Stimulated activated CD4-positive, alpha-beta T cell treated with anti-CD3 and anti-CD28 coated beads, Interleukin-4, amount 100 ng/mL, for 24 hours (primary cell): ENCODE measurements at regions not wholly inside any gene's neighbourhood (a gene's known extent, or its start where the extent isn't known, plus 50 kb on each side); places are given as distances from the start of the nearest gene placed in this dataset.
"Not testable (repeated sequence)": the region's sequence is repeated elsewhere in the genome, so short reads cannot be mapped to it uniquely, and the experiment has no call there.

Experiments
- DNase-seq: peaks from one replicate; pipeline ENCODE4 v3.0.0-alpha.2; 2020

DNA sequence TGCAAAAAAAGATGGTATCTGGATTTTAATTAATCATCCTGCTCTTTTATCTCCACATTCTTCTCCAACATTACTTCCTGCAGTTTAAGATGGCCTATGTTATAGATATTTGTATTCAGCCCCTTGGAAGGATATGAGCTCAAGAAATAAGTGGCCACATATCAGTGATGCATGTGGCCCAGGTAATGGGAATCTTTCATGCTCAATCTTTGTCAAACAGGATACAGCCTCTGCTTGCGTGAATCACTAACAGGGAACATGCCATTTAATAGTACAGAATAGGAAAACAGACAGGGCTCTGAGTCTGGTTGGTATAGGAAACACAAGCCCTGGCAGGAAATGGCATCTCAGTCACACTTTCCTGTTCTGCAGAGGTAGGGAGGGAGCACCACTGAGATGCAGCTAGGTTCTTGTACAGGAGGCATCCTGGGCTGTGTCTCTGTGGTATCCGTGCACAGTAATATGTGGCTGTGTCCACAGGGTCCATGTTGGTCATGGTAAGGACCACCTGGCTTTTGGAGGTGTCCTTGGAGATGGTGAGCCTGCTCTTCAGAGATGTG lies 774.6 kb downstream of the TMEM121 start:
- DNase-seq = not testable (repeated sequence)

DNA sequence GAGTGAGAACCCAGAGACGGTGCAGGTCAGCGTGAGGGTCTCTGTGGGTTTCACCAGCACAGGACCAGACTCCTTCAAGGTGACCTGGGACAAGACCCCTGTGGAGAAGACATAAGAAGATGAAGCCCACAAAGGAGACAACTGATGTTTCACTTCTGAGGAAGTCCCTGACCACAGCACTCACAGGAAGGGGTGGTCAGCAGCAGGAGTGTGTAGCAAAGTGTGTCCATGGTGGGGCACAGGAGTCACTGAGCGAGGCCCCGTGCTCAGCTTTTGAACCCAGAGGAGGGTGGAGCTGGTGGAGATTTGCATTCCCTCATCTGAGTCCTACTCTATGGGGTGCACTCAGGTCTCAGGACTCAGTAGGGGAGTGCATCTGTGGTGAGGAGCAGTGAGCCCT lies 775.2 kb downstream of the TMEM121 start:
- DNase-seq = not testable (repeated sequence)

DNA sequence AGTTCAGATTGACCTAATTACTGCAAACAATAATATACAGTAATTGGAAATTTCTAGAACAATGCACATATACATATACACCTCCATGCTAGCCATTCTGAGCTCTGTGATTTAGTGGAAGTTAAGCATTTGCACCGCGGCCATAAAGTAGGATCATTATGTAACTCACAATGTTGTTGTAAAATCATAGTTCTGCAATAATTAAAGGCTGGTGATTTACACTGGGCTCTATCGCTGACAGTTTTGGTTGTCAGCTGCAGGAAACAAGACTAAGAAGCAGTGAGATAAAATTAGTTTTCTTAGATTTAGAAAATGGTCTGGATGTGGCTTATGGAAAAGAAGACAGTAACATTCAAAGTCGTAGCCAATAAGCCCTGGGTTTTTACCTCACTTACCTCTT lies 776.3 kb downstream of the TMEM121 start:
- DNase-seq = no peak

DNA sequence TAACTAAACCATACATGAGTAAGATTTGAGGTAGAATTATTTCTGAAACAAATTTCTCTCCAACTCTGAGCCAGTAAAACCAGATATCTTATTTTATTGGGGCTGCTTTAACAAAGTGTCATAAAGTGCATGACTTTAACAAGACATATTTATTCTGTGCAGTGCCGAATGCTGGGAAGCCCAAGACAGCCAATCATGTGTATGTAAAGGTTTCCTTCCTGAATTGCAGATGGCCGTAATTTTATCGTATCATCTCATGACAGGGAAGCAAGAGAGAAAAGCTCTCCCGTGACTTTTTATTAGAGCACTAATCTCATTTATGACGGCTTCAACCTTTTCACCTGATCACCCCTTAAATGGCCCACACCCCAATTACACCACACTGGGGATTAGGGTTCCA lies 777.9 kb downstream of the TMEM121 start:
- no peak for DNase-seq

DNA sequence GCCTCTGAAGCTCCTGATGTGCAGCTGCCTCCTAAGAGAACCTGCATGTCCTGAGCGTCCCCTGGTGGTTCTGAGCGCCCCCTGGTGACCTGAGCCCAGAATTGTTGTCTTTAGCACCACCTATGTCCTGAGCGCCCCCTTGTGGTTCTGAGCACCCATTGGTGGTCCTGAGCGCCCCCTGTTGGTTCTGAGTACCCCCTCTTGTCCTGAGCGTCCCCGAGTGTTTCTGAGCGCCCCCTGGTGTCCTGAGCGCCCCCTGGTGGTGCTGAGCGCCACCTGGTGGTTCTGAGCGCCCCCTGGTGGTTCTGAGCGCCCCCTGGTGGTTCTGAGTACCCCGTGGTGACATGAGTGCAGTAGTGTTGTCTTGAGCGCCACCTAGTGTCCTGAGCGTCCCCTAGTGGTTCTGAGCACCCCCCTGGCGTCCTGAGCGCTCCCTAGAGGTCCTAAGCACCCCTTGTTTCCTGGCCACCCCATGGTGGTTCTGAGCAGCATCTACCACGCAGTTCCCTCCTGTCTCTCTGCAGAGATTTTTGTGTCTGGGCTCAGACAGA lies 782.5 kb downstream of the TMEM121 start:
- peak; percentile 81 for DNase-seq

DNA sequence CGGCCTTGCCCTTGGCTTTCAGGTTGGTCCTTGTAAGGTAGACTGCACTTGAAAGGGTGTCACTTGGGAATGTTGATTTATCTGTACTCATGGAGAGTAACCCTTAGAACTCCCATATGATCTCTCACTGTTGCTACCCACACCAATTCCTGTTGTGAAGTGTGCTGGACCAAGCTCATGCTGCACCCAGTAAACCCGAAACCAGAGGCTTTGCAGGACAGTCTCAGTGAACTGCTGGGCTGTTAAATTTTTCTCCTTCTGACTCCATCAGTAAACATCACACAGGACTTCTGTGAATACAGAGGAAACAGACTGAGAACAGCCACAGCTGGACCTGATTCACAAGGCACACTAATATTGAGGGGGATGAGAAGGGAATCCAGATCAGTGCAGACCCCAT lies 783.0 kb downstream of the TMEM121 start:
- DNase-seq = no peak

DNA sequence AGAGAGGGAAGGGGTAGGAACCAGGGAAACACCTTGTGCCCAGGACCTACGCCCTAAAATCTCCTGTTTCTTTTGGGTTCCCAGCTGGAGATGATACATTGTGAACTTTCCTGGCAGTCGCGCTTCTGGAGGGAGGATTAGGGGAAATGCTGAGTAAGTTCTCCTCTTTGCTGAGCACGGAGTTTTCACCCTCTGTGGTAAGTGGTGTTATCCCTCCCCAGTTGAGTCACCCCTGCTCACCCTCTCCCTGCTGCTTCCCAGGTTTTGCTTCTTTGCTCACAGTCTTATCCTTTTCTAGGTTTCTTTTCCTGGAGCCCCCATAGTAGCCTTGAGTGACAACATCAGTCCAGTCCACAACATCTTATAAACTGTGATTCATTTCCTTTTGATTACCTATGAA lies 789.1 kb downstream of the TMEM121 start:
- DNase-seq = no peak

DNA sequence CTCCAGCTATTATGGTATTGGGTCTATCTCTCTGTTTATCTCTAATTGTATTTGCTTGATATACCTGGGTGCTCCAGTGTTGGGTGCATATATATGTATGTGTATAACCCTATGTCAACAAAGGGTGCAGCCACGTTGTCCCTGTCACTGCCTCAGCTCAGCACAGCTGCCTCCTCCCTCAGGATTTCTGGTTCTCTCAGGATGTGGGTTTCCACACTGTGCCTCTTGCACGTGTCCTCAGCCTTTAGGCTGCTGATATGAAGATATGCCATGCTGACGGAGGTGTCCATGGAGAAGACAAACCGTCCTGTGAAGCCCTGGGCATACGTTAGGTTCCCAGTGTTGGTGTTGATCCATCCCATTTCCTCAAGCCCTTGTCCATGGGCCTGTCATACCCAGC lies 791.2 kb downstream of the TMEM121 start:
- DNase-seq = no peak

DNA sequence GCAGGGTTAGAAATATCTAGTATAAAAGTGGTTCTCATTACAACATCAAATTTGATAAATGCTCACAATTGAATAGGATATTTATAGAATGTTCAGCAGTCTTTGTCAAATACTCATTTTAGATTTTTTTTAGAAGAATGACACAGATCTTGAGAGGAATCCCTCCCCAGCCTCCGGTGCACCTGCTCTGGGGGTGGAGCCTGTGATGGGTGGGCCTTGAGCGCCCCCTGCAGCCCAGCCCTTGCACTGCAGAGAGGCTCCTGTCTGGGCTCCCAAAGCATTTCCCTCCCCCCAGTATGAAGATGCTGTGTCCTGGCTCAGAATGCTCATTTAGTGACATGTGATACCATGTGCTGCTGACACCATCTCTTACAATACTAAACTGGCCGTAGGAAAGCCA lies 792.3 kb downstream of the TMEM121 start:
- peak; percentile 40 for DNase-seq

DNA sequence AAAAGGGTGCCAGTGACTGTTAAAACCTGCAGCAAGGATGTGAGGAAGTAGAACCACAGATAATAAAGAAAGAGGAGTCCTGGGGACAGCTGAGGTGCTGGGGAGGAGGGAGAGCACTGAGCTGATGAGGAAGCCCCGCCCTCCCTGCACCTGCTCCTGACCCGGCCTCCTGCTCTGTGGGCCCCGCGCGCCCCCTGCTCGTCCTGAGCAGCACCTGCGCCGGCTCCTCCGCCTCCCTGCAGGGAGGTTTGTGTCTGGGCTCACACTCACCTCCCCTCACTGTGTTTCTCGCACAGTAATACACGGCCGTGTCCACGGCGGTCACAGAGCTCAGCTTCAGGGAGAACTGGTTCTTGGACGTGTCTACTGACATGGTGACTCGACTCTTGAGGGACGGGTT lies 797.6 kb downstream of the TMEM121 start:
- peak; percentile 49 for DNase-seq

DNA sequence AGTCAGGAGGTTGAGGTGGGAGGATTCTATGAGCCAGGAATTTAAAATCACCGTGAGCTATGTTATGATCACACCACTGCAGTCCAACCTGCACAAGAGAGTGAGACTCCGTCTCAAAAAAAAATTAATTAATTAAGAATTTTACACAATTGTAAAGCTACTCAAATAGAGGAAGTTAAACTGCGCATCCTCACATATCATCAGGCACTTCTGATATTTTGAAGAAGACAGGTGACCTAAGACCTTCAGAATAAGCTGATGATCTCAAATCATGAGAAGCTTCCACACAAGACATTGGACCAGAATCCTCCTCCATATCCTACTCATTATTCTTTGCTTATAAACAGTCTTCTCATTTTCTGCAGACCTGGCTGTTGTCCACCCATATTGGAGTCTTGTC lies 800.9 kb downstream of the TMEM121 start:
- DNase-seq = no peak

DNA sequence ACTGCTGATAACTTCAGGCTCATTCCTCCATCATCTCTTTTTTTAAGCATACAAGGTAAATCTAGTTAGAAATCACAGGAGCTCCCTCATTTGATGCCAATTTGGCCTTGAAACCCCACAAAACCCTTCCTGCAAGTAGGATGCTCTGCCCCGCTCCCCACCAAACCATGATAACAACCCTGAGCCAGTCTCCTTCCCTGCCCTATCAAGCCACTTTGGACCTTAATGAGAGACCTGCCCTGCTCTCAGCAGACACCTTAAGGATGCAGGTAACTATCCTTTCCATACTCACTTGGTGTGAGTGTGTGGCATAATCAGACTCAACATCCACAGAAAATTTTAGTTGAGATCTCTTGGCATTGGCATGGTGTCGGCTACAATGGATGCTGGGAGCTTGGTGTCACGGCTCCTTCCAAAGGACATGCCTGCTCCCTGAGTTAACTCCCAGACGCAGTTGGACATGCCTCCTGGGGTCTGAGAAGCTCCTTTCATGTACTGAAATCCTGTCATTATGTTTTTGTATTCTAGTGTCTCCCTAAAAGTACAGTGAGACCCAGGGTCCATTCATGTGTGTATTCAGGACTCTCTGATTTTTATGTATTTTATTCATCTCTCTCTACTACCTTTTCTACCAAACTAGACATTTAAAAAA lies 801.4 kb downstream of the TMEM121 start:
- DNase-seq = not testable (repeated sequence)

DNA sequence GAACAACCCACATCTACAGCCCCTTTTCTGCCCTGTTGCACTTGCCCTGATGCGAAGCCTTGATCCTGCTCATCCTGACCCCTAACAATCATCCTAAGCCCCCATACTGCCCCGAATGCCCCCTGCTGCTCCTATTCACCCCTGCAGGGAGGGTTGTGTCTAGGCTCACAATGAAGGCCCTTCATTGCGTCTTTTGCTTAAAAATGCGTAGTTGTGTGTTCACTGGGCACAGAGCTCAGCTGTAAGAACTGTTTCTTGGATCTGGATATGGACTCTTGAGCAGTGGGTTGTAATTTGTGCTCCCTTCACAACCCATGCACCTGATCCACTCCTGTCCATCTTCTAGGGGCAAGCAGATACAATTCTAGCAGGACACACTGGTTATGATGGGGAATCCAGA lies 802.9 kb downstream of the TMEM121 start:
- DNase-seq = not testable (repeated sequence)

DNA sequence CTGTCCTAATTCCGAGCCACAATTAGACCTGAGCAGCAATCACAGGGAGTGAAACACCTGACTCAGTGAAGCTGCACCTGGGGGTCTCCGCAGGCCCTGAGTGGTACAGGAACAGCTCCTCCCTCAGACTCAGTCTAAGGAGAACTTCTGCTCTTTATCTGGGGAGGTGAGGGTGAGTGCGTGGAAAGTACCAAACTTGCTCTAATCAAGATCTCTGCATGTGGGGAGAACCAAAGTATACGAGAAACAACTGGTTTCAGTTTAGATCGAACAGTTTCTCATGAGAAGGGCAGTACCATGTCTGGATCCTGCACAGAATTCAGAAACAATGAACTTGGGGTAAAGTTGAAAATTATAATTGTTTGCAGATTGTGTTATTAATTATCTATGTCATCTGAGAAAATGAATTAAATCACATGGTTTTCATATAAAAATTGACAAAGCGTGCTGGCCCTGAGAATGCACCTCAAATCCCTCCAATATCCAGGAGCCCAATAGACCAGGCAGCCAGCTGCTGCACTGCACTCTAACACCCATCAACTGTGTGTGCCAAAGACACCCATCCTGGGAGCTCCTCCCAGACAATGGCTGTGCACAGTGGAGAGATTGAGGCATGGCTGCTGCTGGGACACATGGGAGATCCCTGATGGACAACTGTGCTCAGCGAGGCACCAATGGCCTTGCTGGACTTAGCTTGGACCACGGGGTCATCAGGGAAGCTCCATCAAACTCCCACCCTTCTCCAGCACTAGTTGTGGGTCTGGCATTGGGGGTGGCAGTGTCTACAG lies 803.8 kb downstream of the TMEM121 start:
- DNase-seq = not testable (repeated sequence)

DNA sequence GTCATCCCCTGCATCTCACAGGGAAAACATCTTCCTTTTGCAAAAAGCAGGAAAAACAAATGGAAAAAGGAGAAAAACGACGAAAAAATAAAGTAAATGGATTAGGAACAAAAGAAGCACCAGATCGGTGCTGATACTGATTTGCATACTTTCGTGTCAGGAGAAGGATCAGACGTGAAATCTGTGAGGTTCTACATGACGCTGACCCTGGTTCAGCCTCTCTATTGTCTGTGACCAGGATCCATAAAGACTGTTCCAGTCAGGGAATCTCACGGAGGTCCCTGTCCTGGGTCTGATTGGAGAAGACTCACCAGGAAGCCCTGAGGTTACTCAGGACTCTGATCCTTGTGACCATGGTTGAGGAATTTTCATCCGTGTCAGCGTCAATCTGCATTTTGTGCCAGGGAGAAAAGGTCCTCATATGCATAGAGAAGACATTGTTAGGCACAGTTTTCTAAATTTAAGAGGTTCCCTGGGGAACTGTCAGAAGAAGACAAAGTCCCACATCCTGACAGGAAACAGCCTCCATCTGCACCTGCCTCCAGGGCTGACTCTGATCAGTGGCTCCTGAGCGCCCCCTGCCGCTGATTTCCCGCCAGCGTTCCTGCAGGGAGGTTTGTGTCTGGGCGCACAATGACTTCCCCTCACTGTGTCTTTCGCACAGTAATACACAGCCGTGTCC lies 808.2 kb downstream of the TMEM121 start:
- DNase-seq = peak; percentile 90

DNA sequence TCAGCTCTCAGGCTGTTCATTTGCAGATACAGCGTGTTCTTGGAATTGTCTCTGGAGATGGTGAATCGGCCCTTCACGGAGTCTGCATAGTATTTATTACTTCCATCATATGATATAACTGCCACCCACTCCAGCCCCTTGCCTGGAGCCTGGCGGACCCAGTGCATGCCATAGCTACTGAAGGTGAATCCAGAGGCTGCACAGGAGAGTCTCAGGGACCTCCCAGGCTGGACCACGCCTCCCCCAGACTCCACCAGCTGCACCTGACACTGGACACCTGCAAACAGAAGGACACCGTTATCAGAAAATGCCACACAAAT lies 808.7 kb downstream of the TMEM121 start:
- DNase-seq = not testable (repeated sequence)

DNA sequence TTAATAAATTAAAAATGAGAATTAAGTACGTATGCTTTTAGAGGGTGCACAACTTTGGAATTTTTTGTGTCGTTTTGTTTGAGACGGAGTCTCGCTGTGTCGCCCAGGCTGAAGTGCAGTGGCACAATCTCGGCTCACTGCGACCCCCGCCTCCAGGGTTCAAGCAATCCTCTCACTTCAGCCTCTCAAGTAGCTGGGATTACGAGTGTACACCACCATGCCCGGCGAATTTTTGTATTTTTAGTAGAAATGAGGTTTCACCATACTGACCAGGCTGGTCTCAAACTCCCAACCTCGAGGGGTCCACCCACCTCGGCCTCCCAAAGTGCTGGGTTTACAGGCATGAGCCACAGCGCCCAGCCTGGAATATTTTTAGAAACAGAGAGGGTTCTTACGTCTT lies 812.4 kb downstream of the TMEM121 start:
- DNase-seq = not testable (repeated sequence)

DNA sequence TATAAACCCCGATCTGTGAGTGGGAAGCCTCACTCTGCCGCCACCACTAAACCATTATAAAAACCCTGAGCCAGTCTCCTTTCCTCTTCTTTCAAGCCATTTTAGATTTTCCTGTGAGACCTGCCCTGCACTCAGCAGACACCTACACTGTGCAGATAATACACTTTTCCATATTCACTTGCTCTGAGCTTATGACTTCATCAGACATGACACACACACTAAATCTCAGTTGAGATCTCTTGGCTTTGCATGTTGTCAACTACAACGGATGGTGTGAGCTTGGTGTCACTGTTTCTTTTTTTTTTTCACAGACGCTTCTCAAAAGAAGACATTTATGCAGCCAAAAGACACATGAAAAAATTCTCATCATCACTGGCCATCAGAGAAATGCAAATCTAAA lies 814.3 kb downstream of the TMEM121 start:
- DNase-seq = not testable (repeated sequence)

DNA sequence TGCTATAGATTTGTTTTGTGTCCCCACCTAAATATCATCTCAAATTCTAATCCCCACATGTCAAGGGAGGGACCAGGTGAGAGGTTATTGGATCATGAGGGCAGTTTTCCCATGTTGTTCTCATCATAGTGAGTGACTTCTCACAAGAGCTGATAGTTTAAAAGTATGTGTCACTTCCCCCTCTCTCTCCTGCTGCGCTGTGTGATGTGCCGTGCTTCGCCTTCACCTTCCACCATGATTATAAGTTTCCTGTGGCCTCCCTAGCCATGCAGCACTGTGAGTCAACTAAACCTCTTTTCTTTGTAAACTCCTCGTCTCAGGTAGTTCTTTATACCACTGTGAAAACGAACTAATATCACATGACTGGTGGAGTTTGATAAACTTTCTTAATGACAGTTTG lies 814.8 kb downstream of the TMEM121 start:
- not testable (repeated sequence) for DNase-seq

DNA sequence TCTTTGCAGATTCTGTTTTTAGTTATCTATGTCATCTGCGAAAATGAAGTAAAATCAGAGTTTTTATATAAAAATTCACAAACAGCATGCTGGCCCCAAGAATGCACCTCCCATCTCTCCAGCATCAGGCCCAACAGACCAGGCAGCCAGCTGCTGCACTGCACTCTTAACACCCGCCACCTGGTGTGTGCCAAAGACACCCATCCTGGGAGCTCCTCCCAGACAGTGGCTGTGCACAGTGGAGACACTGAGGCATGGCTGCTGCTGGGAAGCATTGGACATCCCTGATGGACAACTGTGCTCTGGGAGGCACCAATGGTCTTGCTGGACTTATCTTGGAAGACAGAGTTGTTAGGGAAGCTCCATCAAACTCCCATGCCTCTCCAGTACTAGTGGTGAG lies 817.2 kb downstream of the TMEM121 start:
- no peak for DNase-seq

DNA sequence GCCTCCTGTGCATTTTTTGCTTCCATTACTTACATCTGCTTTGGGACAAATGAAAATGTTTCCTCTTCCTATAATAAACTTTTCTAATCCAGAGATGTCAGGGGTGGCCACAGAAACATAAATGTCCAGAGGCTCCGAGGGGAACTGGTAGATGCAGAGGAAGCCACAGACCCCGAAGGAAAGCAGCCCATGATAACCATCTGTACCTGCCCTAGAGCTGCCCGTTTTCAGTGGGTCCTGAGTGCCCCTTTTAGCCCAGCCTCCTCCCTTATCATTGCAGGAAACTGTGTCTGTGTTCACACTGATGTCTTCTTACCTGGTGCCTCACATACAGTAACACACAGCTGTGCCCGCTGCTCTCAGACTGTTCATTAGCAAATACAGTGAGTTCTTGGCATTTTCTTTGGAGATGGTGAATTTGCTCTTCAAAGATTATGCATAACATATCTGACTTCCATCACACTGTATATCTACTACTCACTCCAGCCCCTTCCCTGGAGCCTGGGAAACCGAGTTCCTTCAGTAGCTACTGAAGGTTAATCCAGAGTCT lies 817.8 kb downstream of the TMEM121 start:
- DNase-seq = not testable (repeated sequence)

DNA sequence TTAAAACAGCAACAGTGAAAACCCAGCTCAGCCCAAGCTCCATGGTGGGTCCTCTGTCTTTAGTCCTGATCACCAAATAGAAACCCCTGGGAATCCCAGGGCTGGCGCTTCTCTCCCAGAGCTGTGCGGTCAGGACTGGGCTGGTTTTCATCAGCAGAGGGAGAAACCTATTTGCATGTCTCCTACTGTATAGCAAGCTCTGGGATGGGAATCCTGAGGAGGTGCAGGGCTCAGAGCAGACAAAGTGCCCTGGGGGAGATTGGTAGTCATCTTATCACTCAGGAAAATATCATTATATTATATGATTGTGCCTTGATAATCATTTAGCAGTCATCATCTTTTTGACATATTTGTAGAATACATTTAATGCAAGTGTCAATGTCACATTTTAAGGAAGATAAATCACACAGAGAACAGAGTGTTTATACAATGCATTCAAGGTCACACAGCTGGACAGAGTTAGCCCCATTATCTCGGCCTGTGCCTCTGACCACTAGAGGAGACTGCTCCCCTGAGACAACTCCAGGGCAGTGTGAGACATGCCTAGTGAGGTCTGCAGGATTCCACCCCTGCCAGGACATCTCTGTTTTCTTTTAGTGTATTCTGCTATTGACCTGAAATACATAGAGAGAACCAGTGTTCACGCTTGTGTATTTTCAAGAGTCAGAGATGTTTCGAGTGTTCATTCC lies 818.6 kb downstream of the TMEM121 start:
- not testable (repeated sequence) for DNase-seq

DNA sequence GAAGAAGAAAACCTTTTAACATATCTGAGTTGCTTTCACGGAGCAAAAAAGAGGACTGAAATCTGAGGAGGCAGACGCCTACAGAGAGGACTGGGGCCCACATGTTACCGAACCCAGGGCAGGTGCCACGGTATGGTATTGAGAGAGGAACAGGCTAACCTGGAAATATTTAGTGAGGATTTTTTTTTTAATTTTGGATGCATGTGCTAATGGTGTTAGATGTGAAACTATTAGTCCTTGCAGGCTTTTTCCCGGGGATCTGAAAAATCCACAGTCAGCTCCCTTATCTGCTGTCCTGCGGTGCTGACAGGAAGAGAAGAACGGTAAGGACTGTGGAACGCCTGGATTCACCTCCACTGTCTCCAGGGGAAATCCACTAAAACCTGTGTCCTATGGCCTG lies 819.7 kb downstream of the TMEM121 start:
- DNase-seq = no peak
